PC-9 (cell line): ENCODE measurements at regions not wholly inside any gene's neighbourhood (a gene's known extent, or its start where the extent isn't known, plus 50 kb on each side); places are given as distances from the start of the nearest gene placed in this dataset.

Experiments
- BruUV-seq: library from RNA; stranded (reverse); fragments of 400-500 nt; replicated peaks from 2 replicates; lab custom pipeline; 2021; lab: Mats Ljungman, UMichigan
- CTCF ChIA-PET: fragments of 300-600 bp; sonication (Branson Sonifier 250); formaldehyde crosslinking; loops from one replicate; lab custom pipeline; 2022; ENCODE audit warnings: antibody characterized with exemption; lab: Charles Lee
- POLR2A ChIA-PET: fragments of 300-600 bp; sonication (Branson Sonifier 250); formaldehyde crosslinking; loops from one replicate; lab custom pipeline; 2022; ENCODE audit warnings: antibody characterized with exemption; ENCODE audit not compliant: unreplicated experiment; lab: Charles Lee
- DNase-seq, 2 experiments: peaks; one replicate each; pipeline versions ENCODE4 v3.0.0 to v3.0.0-alpha.2; 2015 to 2022; ENCODE audit warnings: mixed read lengths in 1 of 2
- H2AFZ ChIP-seq: fragments of 200-600 bp; sonication (generic); 2 replicates; pipeline ENCODE4 v1.8.1; 2017; ENCODE audit warnings: antibody characterized with exemption
- H3F3A ChIP-seq: fragments of 200-600 bp; sonication (generic); 2 replicates; pipeline ENCODE4 v1.8.1; 2017; ENCODE audit warnings: antibody characterized with exemption, mild to moderate bottlenecking, low read depth; ENCODE audit not compliant: insufficient read depth
- H3K27ac ChIP-seq: fragments of 200-600 bp; sonication (generic); 2 replicates; pipeline ENCODE4 v1.6.1; 2016; ENCODE audit warnings: mixed run types
- H3K27me3 ChIP-seq: fragments of 200-600 bp; sonication (generic); 2 replicates; pipeline ENCODE4 v1.6.1; 2016; ENCODE audit warnings: low read depth, mixed run types; ENCODE audit not compliant: insufficient read depth
- H3K36me3 ChIP-seq: fragments of 200-600 bp; sonication (generic); 2 replicates; pipeline ENCODE4 v1.6.1; 2016; ENCODE audit warnings: low read depth, mixed run types
- H3K4me1 ChIP-seq: fragments of 200-600 bp; sonication (generic); replicated peaks from 2 replicates; pipeline ENCODE4 v1.6.1; 2016; ENCODE audit warnings: mixed run types; ENCODE audit not compliant: insufficient read depth
- H3K4me2 ChIP-seq: fragments of 200-600 bp; sonication (generic); 2 replicates; pipeline ENCODE4 v1.6.1; 2017; ENCODE audit warnings: mixed run types
- H3K4me3 ChIP-seq: fragments of 200-600 bp; sonication (generic); 2 replicates; pipeline ENCODE4 v1.6.1; 2016; ENCODE audit warnings: mixed run types
- H3K79me2 ChIP-seq: fragments of 200-600 bp; sonication (generic); 2 replicates; pipeline ENCODE4 v1.6.1; 2017; ENCODE audit warnings: low read depth, mixed run types
- H3K9me2 ChIP-seq: fragments of 200-600 bp; sonication (generic); 2 replicates; pipeline ENCODE4 v1.8.1; 2017; ENCODE audit warnings: mild to moderate bottlenecking; ENCODE audit not compliant: insufficient read depth
- H3K9me3 ChIP-seq: fragments of 200-600 bp; sonication (generic); 2 replicates; pipeline ENCODE4 v1.8.1; 2016; ENCODE audit warnings: low read depth; ENCODE audit not compliant: insufficient read depth
- H4K20me1 ChIP-seq: fragments of 200-600 bp; sonication (generic); 2 replicates; pipeline ENCODE4 v1.8.1; 2017; ENCODE audit not compliant: insufficient read depth
- CTCF ChIP-seq: fragments of 200-600 bp; sonication (generic); conservative IDR thresholded peaks from 2 replicates; pipeline ENCODE4 v1.6.1; 2017; ENCODE audit warnings: mixed run types, antibody characterized with exemption, mild to moderate bottlenecking, moderate library complexity
- EZH2 ChIP-seq: fragments of 200-600 bp; sonication (generic); IDR thresholded peaks from 2 replicates; pipeline ENCODE4 v1.8.0; 2017; ENCODE audit warnings: antibody characterized with exemption, low read depth
- intact Hi-C: fragments of 100-400 bp; cut with micrococcal nuclease; formaldehyde crosslinking; loops from one replicate; pipeline ENCODE4 v1.10.0; 2022; ENCODE audit not compliant: unreplicated experiment

GRCh38 chr18:24846138-24846537 lies 385.7 kb downstream of the HRH4 start:
- ChIA-PET CTCF (no interaction called here), POLR2A (no interaction called here)

DNA sequence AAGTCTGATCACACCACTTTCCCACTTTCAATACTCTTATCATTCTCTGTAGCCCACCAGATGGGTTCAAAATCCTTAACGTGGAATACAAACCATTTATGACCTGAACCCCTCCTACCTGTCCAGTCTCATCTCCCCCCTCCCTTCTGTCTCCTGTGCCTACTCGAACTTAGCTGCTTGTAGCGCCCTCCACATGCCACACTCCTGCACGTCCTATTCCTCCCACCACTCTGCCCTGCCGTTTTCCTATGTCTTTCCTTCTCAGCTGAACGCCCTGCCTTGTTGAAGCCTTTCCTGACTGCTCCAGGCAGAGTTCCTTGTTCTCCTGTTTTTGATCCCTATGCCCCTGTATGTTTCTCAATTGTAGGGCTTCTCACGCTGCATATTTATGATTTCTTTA lies 390.1 kb downstream of the HRH4 start:
- no peaks in the 10 kb centered on the region for H3F3A ChIP-seq
- no peak overlapping the region for H2AFZ ChIP-seq
- H3K9me3 ChIP-seq, result no peaks in the 10 kb centered on the region
- no peaks in the 10 kb centered on the region for H3K36me3 ChIP-seq
- POLR2A ChIA-PET, result no interaction called here
- no peak overlapping the region for H3K4me2 ChIP-seq
- no peak overlapping the region for H3K4me3 ChIP-seq
- no peaks in the 10 kb centered on the region for H3K9me2 ChIP-seq
- H3K27me3 ChIP-seq, result no peaks in the 10 kb centered on the region
- BruUV-seq, result no TSS peak
- no peaks in the 10 kb centered on the region for H4K20me1 ChIP-seq
- DNase-seq, result no peak
- no peak overlapping the region for H3K27ac ChIP-seq
- TF ChIP-seq EZH2, result no peak
- TF ChIP-seq CTCF, result no peak
- CTCF ChIA-PET, result no interaction called here
- no peaks in the 10 kb centered on the region for H3K79me2 ChIP-seq
- intact Hi-C loops, result no loop called here
- H3K4me1 ChIP-seq, result no peaks in the 10 kb centered on the region

More at GRCh38 chr18:24846138-24846537, 385.7 kb downstream of the HRH4 start:
- Histone ChIP-seq H3K79me2 (no peaks in the 10 kb centered on the region), H3K4me2 (no peak overlapping the region), H3K9me3 (no peaks in the 10 kb centered on the region), H3K27me3 (0 out of 2 replicates have a peak, but pooled peaks cover 4% of the 10 kb centered on the region), H3K27ac (no peak overlapping the region), H3K4me3 (no peak overlapping the region), H3F3A (no peaks in the 10 kb centered on the region), H3K4me1 (no peaks in the 10 kb centered on the region), H4K20me1 (no peaks in the 10 kb centered on the region), H3K9me2 (no peaks in the 10 kb centered on the region), H2AFZ (no peak overlapping the region), H3K36me3 (no peaks in the 10 kb centered on the region)
- no peak for TF ChIP-seq EZH2
- no peak for TF ChIP-seq CTCF
- intact Hi-C loops, result no loop called here
- no peak for DNase-seq
- no TSS peak for BruUV-seq

DNA sequence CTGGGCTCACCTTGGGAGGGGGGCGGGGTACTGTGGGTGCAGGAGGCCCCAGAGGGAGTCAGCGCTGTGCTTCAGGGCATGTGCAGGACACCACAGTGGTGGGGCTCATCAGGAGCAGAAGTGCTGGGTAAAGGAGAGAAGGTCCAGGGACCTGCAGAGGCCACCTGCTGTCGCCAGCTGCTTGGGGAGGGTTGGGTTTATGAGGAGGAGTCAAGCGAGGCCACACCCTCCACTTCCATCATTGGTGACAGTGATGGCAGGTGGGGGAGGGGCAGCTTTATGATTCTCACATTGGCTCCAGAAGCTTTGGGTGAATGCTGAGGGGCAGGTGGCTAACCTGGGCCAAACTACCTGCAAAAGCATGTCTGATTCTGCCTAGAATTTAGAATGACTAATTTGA lies 392.6 kb downstream of the HRH4 start:
- no peaks in the 10 kb centered on the region for H3K4me1 ChIP-seq
- no peak overlapping the region for H2AFZ ChIP-seq
- peaks cover 6% of the 10 kb centered on the region; the same call in 1 of the 2 replicates for H3K27me3 ChIP-seq
- H3K27ac ChIP-seq, result no peak overlapping the region
- H4K20me1 ChIP-seq, result no peaks in the 10 kb centered on the region
- no peaks in the 10 kb centered on the region for H3K36me3 ChIP-seq
- intact Hi-C loops, result no loop called here
- ChIA-PET CTCF (no interaction called here), POLR2A (no interaction called here)
- BruUV-seq, result no TSS peak
- no peak for DNase-seq
- H3K9me2 ChIP-seq, result no peaks in the 10 kb centered on the region
- no peaks in the 10 kb centered on the region for H3K9me3 ChIP-seq
- no peaks in the 10 kb centered on the region for H3F3A ChIP-seq
- no peak for TF ChIP-seq EZH2
- TF ChIP-seq CTCF, result no peak
- no peak overlapping the region for H3K4me2 ChIP-seq
- H3K79me2 ChIP-seq, result no peaks in the 10 kb centered on the region
- no peak overlapping the region for H3K4me3 ChIP-seq
